OCI-LY7 (cell line): ENCODE measurements at regions not wholly inside any gene's neighbourhood (a gene's known extent, or its start where the extent isn't known, plus 50 kb on each side); places are given as distances from the start of the nearest gene placed in this dataset.

Experiments
- BruUV-seq: library from RNA; stranded (reverse); fragments of 400-500 nt; replicated peaks from 2 replicates; lab custom pipeline; 2021; lab: Mats Ljungman, UMichigan
- CTCF ChIA-PET: fragments of 300-600 bp; sonication (Branson Sonifier 250); formaldehyde crosslinking; loops from one replicate; lab custom pipeline; 2022; ENCODE audit warnings: antibody characterized with exemption; ENCODE audit not compliant: unreplicated experiment; lab: Charles Lee
- POLR2A ChIA-PET: fragments of 300-600 bp; sonication (Branson Sonifier 250); formaldehyde crosslinking; loops from one replicate; lab custom pipeline; 2022; ENCODE audit warnings: antibody characterized with exemption; lab: Charles Lee
- DNase-seq: peaks from one replicate; pipeline ENCODE4 v3.0.0-alpha.2; 2015; ENCODE audit warnings: low spot score
- H2AFZ ChIP-seq: fragments of 200-600 bp; sonication (generic), shearing (Covaris generic); 2 replicates; pipeline ENCODE4 v1.6.1; 2014; ENCODE audit warnings: mild to moderate bottlenecking, antibody characterized with exemption, low read length, moderate library complexity
- H3K27ac ChIP-seq: fragments of 200-600 bp; sonication (generic); 2 replicates; pipeline ENCODE4 v1.5.1; 2014; ENCODE audit warnings: mixed run types, low read depth, mild to moderate bottlenecking, moderate library complexity, low read length, inconsistent platforms; ENCODE audit not compliant: poor library complexity, severe bottlenecking
- H3K36me3 ChIP-seq: fragments of 200-600 bp; sonication (generic); 2 replicates; pipeline ENCODE4 v1.6.1; 2014; ENCODE audit warnings: mild to moderate bottlenecking, antibody characterized with exemption, low read length, moderate library complexity, mixed read lengths; ENCODE audit not compliant: insufficient read depth
- H3K4me1 ChIP-seq: fragments of 200-600 bp; sonication (generic); 2 replicates; pipeline ENCODE4 v1.5.1; 2014; ENCODE audit warnings: mild to moderate bottlenecking, low read length; ENCODE audit not compliant: insufficient read depth, poor library complexity, severe bottlenecking
- H3K4me2 ChIP-seq: fragments of 200-600 bp; sonication (generic); 2 replicates; pipeline ENCODE4 v1.6.1; 2014; ENCODE audit warnings: mild to moderate bottlenecking, low read length
- H3K4me3 ChIP-seq: fragments of 200-600 bp; sonication (generic); 2 replicates; pipeline ENCODE4 v1.5.1; 2014; ENCODE audit warnings: mild to moderate bottlenecking, low read depth, low read length; ENCODE audit not compliant: poor library complexity, severe bottlenecking
- H3K79me2 ChIP-seq: fragments of 200-600 bp; sonication (generic); 2 replicates; pipeline ENCODE4 v1.6.1; 2016; ENCODE audit warnings: low read depth, mild to moderate bottlenecking, low read length, moderate library complexity, mixed read lengths; ENCODE audit not compliant: insufficient read depth
- H3K9me2 ChIP-seq: fragments of 200-600 bp; sonication (generic); 2 replicates; pipeline ENCODE4 v1.6.1; 2016; ENCODE audit warnings: mild to moderate bottlenecking, low read length, mixed read lengths; ENCODE audit not compliant: insufficient read depth
- H3K9me3 ChIP-seq: fragments of 200-600 bp; sonication (generic); 2 replicates; pipeline ENCODE4 v1.6.1; 2014; ENCODE audit warnings: mild to moderate bottlenecking, mixed run types, low read length, mixed read lengths
- H4K20me1 ChIP-seq: fragments of 200-600 bp; sonication (generic); 2 replicates; pipeline ENCODE4 v1.6.1; 2014; ENCODE audit warnings: mild to moderate bottlenecking, antibody characterized with exemption, low read length, moderate library complexity, mixed read lengths; ENCODE audit not compliant: insufficient read depth
- EZH2phosphoT487 ChIP-seq: fragments of 200-600 bp; sonication (generic); IDR thresholded peaks from 2 replicates; pipeline ENCODE4 v1.6.1; 2018; ENCODE audit warnings: low read depth, borderline replicate concordance, mild to moderate bottlenecking, mixed run types, antibody characterized with exemption, low read length, moderate library complexity, mixed read lengths
- intact Hi-C: fragments of 100-400 bp; cut with micrococcal nuclease; formaldehyde crosslinking; loops from one replicate; pipeline ENCODE4 v1.10.0; 2022; ENCODE audit not compliant: unreplicated experiment
- TF ChIP-seq, protein P1 (sequence below): fragments of 200-600 bp; sonication (generic); conservative IDR thresholded peaks from 2 replicates; pipeline ENCODE4 v1.5.1; 2014; ENCODE audit warnings: mild to moderate bottlenecking, antibody characterized with exemption, low read length, moderate library complexity, mixed read lengths

DNA sequence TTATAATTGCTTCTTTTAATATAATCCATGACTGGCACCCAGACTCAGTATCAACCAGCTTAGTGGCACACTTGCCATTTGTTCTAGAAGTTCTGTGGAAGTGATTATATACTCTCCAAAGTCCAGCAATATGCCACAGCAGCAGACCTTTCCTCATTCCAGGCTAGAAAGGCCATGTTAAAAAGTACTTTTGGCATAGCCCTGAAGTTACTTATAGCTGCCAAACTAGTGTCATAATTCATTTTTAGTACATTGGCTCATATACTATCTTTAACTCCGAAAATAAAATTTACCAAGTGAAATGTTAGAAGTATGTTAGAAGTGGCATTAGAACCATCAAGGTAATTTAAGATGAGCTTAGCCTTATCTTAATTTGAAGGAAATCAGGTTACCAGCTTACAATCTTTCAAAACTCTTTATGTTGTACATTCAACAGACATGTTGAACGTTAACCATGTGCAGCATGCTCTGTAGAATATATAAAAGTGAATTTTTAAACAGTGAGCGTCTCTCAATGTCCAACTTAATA lies 714.2 kb upstream of the LCORL start:
- intact Hi-C loops: no loop called here
- no peak for TF ChIP-seq EZH2phosphoT487
- TF ChIP-seq, protein P1, sequence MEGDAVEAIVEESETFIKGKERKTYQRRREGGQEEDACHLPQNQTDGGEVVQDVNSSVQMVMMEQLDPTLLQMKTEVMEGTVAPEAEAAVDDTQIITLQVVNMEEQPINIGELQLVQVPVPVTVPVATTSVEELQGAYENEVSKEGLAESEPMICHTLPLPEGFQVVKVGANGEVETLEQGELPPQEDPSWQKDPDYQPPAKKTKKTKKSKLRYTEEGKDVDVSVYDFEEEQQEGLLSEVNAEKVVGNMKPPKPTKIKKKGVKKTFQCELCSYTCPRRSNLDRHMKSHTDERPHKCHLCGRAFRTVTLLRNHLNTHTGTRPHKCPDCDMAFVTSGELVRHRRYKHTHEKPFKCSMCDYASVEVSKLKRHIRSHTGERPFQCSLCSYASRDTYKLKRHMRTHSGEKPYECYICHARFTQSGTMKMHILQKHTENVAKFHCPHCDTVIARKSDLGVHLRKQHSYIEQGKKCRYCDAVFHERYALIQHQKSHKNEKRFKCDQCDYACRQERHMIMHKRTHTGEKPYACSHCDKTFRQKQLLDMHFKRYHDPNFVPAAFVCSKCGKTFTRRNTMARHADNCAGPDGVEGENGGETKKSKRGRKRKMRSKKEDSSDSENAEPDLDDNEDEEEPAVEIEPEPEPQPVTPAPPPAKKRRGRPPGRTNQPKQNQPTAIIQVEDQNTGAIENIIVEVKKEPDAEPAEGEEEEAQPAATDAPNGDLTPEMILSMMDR: no peak
- Histone ChIP-seq H3K27ac (no peak overlapping the region), H3K4me3 (no peak overlapping the region), H3K4me1 (peaks cover 8% of the 10 kb centered on the region), H3K4me2 (no peak overlapping the region), H4K20me1 (no peaks in the 10 kb centered on the region), H2AFZ (no peak overlapping the region), H3K9me3 (no peaks in the 10 kb centered on the region), H3K9me2 (no peaks in the 10 kb centered on the region), H3K36me3 (no peaks in the 10 kb centered on the region), H3K79me2 (no peaks in the 10 kb centered on the region)
- POLR2A ChIA-PET: interaction anchor here (1.1 kb wide), 1 partner anchor 45 kb away, joined by 3 read pairs; no protein-coding TSS in a partner anchor
- CTCF ChIA-PET: interaction anchor here (1.1 kb wide), 1 partner anchor 8 kb away, joined by 4 read pairs; no protein-coding TSS in a partner anchor
- BruUV-seq: no TSS peak
- DNase-seq: no peak

DNA sequence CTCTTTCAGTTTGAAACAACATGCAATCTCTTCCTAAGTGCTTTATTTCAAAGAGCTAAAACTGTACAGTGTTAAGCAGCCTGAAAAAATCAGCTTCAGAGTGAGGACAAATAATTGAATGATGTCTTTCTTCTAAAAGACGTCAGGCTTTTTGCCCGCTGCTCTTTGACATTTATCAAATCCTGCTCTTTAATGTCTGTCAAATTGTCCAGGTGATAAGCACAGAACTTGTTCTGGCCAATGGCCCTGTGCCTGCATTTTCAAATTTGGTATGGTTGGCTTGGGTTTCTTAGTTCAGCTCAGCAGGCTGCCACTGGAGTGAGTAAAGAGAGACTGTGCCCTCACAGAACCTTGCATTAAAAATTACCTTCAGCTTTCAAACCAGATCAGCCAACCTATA lies 712.9 kb upstream of the LCORL start:
- POLR2A ChIA-PET: no interaction called here

DNA sequence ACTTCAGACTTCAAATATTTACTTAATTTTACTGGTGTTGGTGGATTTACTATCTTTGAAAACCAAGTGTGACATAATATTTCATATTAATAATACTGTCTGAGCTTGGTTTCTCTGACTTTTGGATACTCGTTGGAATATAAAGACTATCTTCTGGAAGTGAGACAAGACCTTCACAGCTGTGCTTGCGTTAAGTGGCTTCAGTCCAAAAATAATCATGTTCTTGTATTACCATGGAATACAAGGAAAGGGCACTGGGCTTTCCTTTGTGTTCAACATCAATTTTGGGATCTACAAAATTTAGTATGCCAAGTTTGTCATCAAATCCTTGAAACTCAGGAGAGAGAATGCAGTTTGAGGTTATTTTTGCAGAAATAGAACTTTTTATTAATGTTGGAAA lies 712.4 kb upstream of the LCORL start:
- no TSS peak for BruUV-seq
- POLR2A ChIA-PET: interaction anchor here (0.6 to 1.3 kb wide), 2 partner anchors 13 to 744 kb away, joined by 3 to 4 read pairs; no protein-coding TSS in a partner anchor

More for the DNA sequence above, 712.9 kb upstream of the LCORL start:
- H4K20me1 ChIP-seq: no peaks in the 10 kb centered on the region
- no peaks in the 10 kb centered on the region for H3K36me3 ChIP-seq
- H3K4me2 ChIP-seq: no peak overlapping the region
- no peak overlapping the region for H3K4me3 ChIP-seq
- peaks cover 8% of the 10 kb centered on the region for H3K4me1 ChIP-seq
- no peaks in the 10 kb centered on the region; the same call in 1 of the 2 replicates for H3K9me3 ChIP-seq
- no TSS peak for BruUV-seq
- no peaks in the 10 kb centered on the region for H3K9me2 ChIP-seq
- TF ChIP-seq, protein P1: no peak
- TF ChIP-seq EZH2phosphoT487: no peak
- CTCF ChIA-PET: no interaction called here
- H3K27ac ChIP-seq: no peak overlapping the region
- no peaks in the 10 kb centered on the region for H3K79me2 ChIP-seq
- intact Hi-C loops: no loop called here
- H2AFZ ChIP-seq: peak overlapping the region; percentile 52; the same call in 1 of the 2 replicates
- no peak for DNase-seq

More for the DNA sequence above, 712.4 kb upstream of the LCORL start:
- H3K9me2 ChIP-seq: no peaks in the 10 kb centered on the region
- H3K9me3 ChIP-seq: no peaks in the 10 kb centered on the region; the same call in 1 of the 2 replicates
- peaks cover 8% of the 10 kb centered on the region for H3K4me1 ChIP-seq
- intact Hi-C loops: no loop called here
- no peak for TF ChIP-seq EZH2phosphoT487
- TF ChIP-seq, protein P1: no peak
- no peaks in the 10 kb centered on the region for H4K20me1 ChIP-seq
- no peak for DNase-seq
- peak overlapping the region; percentile 52; the same call in 1 of the 2 replicates for H2AFZ ChIP-seq
- CTCF ChIA-PET: no interaction called here
- H3K36me3 ChIP-seq: no peaks in the 10 kb centered on the region
- H3K79me2 ChIP-seq: no peaks in the 10 kb centered on the region
- H3K4me2 ChIP-seq: no peak overlapping the region
- no peak overlapping the region for H3K4me3 ChIP-seq
- H3K27ac ChIP-seq: no peak overlapping the region
